Astrocyte (in vitro differentiated cells and primary cell): ENCODE measurements at regions not wholly inside any gene's neighbourhood (a gene's known extent, or its start where the extent isn't known, plus 50 kb on each side); places are given as distances from the start of the nearest gene placed in this dataset.

ENCODE experiments used
- DNase-seq: peaks from one replicate; pipeline ENCODE4 v3.0.0-alpha.2; 2010; ENCODE audit warnings: low read depth
- FAIRE-seq: peaks from 2 replicates; lab custom pipeline; 2011; peaks lifted over from hg19 to GRCh38; lab: Jason Lieb, UNC
- H2AFZ ChIP-seq: 2 replicates; pipeline ENCODE4 v1.6.0; 2012; ENCODE audit warnings: low read depth, low read length, inconsistent platforms
- H3K27ac ChIP-seq: 2 replicates; pipeline ENCODE4 v1.5.1; 2011; ENCODE audit warnings: low read depth, low read length, inconsistent platforms
- H3K27me3 ChIP-seq: 2 replicates; pipeline ENCODE4 v1.6.0; 2011; ENCODE audit warnings: low read length, inconsistent platforms; ENCODE audit not compliant: insufficient read depth
- H3K36me3 ChIP-seq: 2 replicates; pipeline ENCODE4 v1.5.1; 2011; ENCODE audit warnings: low read length, inconsistent platforms; ENCODE audit not compliant: insufficient read depth
- H3K4me1 ChIP-seq: 2 replicates; pipeline ENCODE4 v1.5.1; 2011; ENCODE audit warnings: low read length, inconsistent platforms; ENCODE audit not compliant: insufficient read depth
- H3K4me2 ChIP-seq: 2 replicates; pipeline ENCODE4 v1.6.0; 2012; ENCODE audit warnings: low read length, inconsistent platforms
- H3K4me3 ChIP-seq: 2 replicates; pipeline ENCODE4 v1.5.1; 2011; ENCODE audit warnings: low read depth, mild to moderate bottlenecking, low read length, inconsistent platforms; ENCODE audit not compliant: insufficient read depth
- H3K79me2 ChIP-seq: 2 replicates; pipeline ENCODE4 v1.6.0; 2012; ENCODE audit warnings: mild to moderate bottlenecking, low read length, inconsistent platforms; ENCODE audit not compliant: insufficient read depth
- H3K9ac ChIP-seq: 2 replicates; pipeline ENCODE4 v1.6.0; 2012; ENCODE audit warnings: mild to moderate bottlenecking, low read length, inconsistent platforms
- H3K9me3 ChIP-seq: 2 replicates; pipeline ENCODE4 v1.5.1; 2012; ENCODE audit warnings: low read depth, mild to moderate bottlenecking, low read length, inconsistent platforms; ENCODE audit not compliant: insufficient read depth
- H4K20me1 ChIP-seq: 2 replicates; pipeline ENCODE4 v1.6.0; 2012; ENCODE audit warnings: low read length, inconsistent platforms; ENCODE audit not compliant: insufficient read depth
- H3K27ac Mint-ChIP-seq: one replicate; pipeline ENCODE4 v1.8.0; 2021; ENCODE audit warnings: mild to moderate bottlenecking, mixed read lengths; ENCODE audit not compliant: unreplicated experiment
- H3K27me3 Mint-ChIP-seq: one replicate; pipeline ENCODE4 v1.8.0; 2021; ENCODE audit warnings: low read depth, mixed read lengths; ENCODE audit not compliant: unreplicated experiment
- H3K36me3 Mint-ChIP-seq: one replicate; pipeline ENCODE4 v1.8.0; 2021; ENCODE audit warnings: low read depth, mixed read lengths; ENCODE audit not compliant: unreplicated experiment
- H3K4me1 Mint-ChIP-seq: one replicate; pipeline ENCODE4 v1.8.0; 2021; ENCODE audit warnings: low read depth, mixed read lengths; ENCODE audit not compliant: unreplicated experiment
- H3K4me3 Mint-ChIP-seq: one replicate; pipeline ENCODE4 v1.8.0; 2021; ENCODE audit warnings: mild to moderate bottlenecking, moderate library complexity, mixed read lengths; ENCODE audit not compliant: unreplicated experiment
- H3K9me3 Mint-ChIP-seq: one replicate; pipeline ENCODE4 v1.8.0; 2021; ENCODE audit warnings: mild to moderate bottlenecking, mixed read lengths; ENCODE audit not compliant: unreplicated experiment
- EZH2 ChIP-seq: IDR thresholded peaks from 2 replicates; pipeline ENCODE4 v1.6.1; 2012; ENCODE audit warnings: mild to moderate bottlenecking, low read length, inconsistent platforms; ENCODE audit not compliant: insufficient read depth
- TF ChIP-seq, protein P1 (sequence below): IDR thresholded peaks from 2 replicates; pipeline ENCODE4 v1.5.1; 2011; ENCODE audit warnings: low read depth, mild to moderate bottlenecking, inconsistent platforms, low read length, moderate library complexity; ENCODE audit not compliant: insufficient read depth

DNA sequence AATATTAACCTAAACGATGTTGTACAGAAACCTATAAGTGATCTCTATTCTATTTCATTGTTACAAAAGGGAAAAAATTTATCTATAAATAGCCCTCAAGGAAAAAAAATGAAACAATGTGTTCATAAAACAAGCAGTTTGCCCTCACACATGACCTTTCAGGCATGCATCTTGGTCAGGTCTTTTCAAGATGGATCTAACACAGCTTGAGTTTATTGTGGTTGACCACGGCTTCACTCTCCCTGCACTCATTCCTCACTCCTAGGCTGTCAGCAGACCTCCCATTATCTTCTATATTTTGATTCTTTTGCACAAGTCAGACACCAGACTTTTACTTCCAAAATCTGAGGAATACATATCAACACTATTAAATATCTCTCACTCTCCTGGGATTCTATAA, 544.3 kb downstream of the KCNT2 start:
- no peaks in the 10 kb centered on the region for H3K79me2 ChIP-seq
- H4K20me1 ChIP-seq, result no peaks in the 10 kb centered on the region
- H3K4me3 Mint-ChIP-seq, result no peak overlapping the region
- H3K4me2 ChIP-seq, result no peak overlapping the region
- FAIRE-seq (no peak), DNase-seq (peak; percentile 26)
- no peaks in the 10 kb centered on the region for H3K36me3 ChIP-seq
- no peaks in the 10 kb centered on the region for H3K9me3 Mint-ChIP-seq
- H3K27me3 Mint-ChIP-seq, result no peaks in the 10 kb centered on the region
- no peak for TF ChIP-seq EZH2
- TF ChIP-seq, protein P1, sequence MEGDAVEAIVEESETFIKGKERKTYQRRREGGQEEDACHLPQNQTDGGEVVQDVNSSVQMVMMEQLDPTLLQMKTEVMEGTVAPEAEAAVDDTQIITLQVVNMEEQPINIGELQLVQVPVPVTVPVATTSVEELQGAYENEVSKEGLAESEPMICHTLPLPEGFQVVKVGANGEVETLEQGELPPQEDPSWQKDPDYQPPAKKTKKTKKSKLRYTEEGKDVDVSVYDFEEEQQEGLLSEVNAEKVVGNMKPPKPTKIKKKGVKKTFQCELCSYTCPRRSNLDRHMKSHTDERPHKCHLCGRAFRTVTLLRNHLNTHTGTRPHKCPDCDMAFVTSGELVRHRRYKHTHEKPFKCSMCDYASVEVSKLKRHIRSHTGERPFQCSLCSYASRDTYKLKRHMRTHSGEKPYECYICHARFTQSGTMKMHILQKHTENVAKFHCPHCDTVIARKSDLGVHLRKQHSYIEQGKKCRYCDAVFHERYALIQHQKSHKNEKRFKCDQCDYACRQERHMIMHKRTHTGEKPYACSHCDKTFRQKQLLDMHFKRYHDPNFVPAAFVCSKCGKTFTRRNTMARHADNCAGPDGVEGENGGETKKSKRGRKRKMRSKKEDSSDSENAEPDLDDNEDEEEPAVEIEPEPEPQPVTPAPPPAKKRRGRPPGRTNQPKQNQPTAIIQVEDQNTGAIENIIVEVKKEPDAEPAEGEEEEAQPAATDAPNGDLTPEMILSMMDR, result no peak
- H3K36me3 Mint-ChIP-seq, result no peaks in the 10 kb centered on the region
- no peaks in the 10 kb centered on the region for H3K4me1 ChIP-seq
- H2AFZ ChIP-seq, result no peak overlapping the region
- no peak overlapping the region for H3K9ac ChIP-seq
- no peaks in the 10 kb centered on the region for H3K27me3 ChIP-seq
- no peak overlapping the region for H3K27ac ChIP-seq
- H3K4me1 Mint-ChIP-seq, result peaks cover 4% of the 10 kb centered on the region
- no peak overlapping the region for H3K27ac Mint-ChIP-seq
- no peak overlapping the region for H3K4me3 ChIP-seq
- H3K9me3 ChIP-seq, result no peaks in the 10 kb centered on the region

DNA sequence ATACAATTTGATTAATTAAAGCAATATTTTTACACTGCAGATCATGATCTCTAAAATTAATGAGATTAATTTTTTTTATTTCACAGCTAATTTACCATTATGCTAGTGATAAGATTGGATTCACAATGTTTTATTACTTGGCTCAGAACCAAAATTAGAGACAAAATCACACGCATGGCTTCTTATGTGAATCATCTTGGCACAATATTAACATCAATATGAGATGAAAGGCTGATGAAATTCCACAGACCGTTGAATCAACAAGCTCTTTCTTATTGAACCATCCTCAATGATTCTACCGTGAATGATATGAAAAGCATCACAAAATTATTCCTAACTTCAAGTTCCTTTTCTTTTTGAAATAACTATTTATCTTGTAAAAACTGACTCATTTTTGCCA, 544.9 kb downstream of the KCNT2 start:
- Histone ChIP-seq H3K4me3 (no peak overlapping the region), H2AFZ (no peak overlapping the region), H3K9ac (no peak overlapping the region), H3K27ac (no peak overlapping the region), H3K79me2 (no peaks in the 10 kb centered on the region), H4K20me1 (no peaks in the 10 kb centered on the region), H3K9me3 (no peaks in the 10 kb centered on the region), H3K4me2 (no peak overlapping the region), H3K4me1 (no peaks in the 10 kb centered on the region), H3K27me3 (no peaks in the 10 kb centered on the region), H3K36me3 (no peaks in the 10 kb centered on the region)
- TF ChIP-seq EZH2, result no peak
- TF ChIP-seq, protein P1, result no peak
- FAIRE-seq, result no peak
- peaks cover 4% of the 10 kb centered on the region for H3K4me1 Mint-ChIP-seq
- no peak overlapping the region for H3K27ac Mint-ChIP-seq
- H3K9me3 Mint-ChIP-seq, result no peaks in the 10 kb centered on the region
- no peak overlapping the region for H3K4me3 Mint-ChIP-seq
- peak; percentile 49 for DNase-seq
- H3K27me3 Mint-ChIP-seq, result no peaks in the 10 kb centered on the region
- no peaks in the 10 kb centered on the region for H3K36me3 Mint-ChIP-seq

DNA sequence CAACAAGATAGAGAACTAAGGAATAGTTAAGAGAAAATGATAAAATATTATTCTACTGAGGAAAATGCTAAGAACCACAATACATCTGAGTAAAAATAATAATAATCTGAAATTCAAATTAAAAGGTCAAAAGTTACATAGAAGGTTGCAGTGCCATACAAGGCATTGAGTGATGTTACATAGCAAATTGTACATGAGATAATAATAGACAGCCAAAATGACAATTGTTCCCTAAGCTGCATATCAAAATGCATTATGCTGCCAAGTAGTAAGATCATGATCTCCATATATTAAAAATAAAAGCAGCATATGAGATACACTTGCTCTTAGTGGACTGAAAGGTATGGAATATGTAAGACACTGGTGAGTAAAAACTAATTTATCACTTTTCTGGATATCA, 547.7 kb downstream of the KCNT2 start:
- Histone ChIP-seq H2AFZ (no peak overlapping the region), H4K20me1 (no peaks in the 10 kb centered on the region), H3K4me3 (no peak overlapping the region), H3K36me3 (no peaks in the 10 kb centered on the region), H3K9me3 (no peaks in the 10 kb centered on the region), H3K4me2 (no peak overlapping the region), H3K4me1 (no peaks in the 10 kb centered on the region), H3K27me3 (no peaks in the 10 kb centered on the region), H3K27ac (no peak overlapping the region), H3K9ac (no peak overlapping the region), H3K79me2 (no peaks in the 10 kb centered on the region)
- H3K36me3 Mint-ChIP-seq, result no peaks in the 10 kb centered on the region
- FAIRE-seq (no peak), DNase-seq (no peak)
- H3K27ac Mint-ChIP-seq, result no peak overlapping the region
- H3K4me3 Mint-ChIP-seq, result no peak overlapping the region
- H3K27me3 Mint-ChIP-seq, result no peaks in the 10 kb centered on the region
- H3K4me1 Mint-ChIP-seq, result peaks cover 4% of the 10 kb centered on the region
- no peaks in the 10 kb centered on the region for H3K9me3 Mint-ChIP-seq
- no peak for TF ChIP-seq EZH2
- TF ChIP-seq, protein P1, result no peak
